B cell (primary cell): ENCODE measurements at regions not wholly inside any gene's neighbourhood (a gene's known extent, or its start where the extent isn't known, plus 50 kb on each side); places are given as distances from the start of the nearest gene placed in this dataset.

Experiments
- ATAC-seq: fragments of 200-7000 bp; cut with Tn5 transposase; one replicate; pipeline ENCODE4 v1.10.0; 2021; ENCODE audit warnings: low read depth, mild to moderate bottlenecking, moderate number of reproducible peaks, moderate library complexity
- CTCF ChIA-PET: fragments of 350-600 bp; sonication (Branson Sonifier 250); formaldehyde crosslinking; loops from one replicate; lab custom pipeline; 2021; ENCODE audit warnings: antibody characterized with exemption, inconsistent platforms; lab: Charles Lee
- POLR2A ChIA-PET: fragments of 350-600 bp; sonication (Branson Sonifier 250); formaldehyde crosslinking; loops from one replicate; lab custom pipeline; 2021; ENCODE audit warnings: antibody characterized with exemption; lab: Charles Lee
- DNase-seq: peaks from one replicate; pipeline ENCODE4 v3.0.0; 2013
- H2AFZ ChIP-seq: 2 replicates; pipeline ENCODE4 v1.6.1; 2012; ENCODE audit warnings: mild to moderate bottlenecking, low read depth, low read length; ENCODE audit not compliant: insufficient read depth, poor library complexity, severe bottlenecking
- H3K27ac ChIP-seq, 2 donors: 1 replicate in 1 of 2; 2 replicates in 1 of 2; pipeline ENCODE4 v1.5.1; 2012 to 2013; ENCODE audit warnings: low read length in 2 of 2, mild to moderate bottlenecking in 2 of 2, moderate library complexity in 1 of 2
- H3K27me3 ChIP-seq, 4 experiments: fragments of 200-600 bp in 1 of 4; sonication (generic) in 1 of 4; replicated peaks in 1 of 4; 1 replicate in 2 of 4; 2 replicates in 2 of 4; pipeline versions ENCODE4 v1.6.1 to v1.7.0; 2013 to 2016; ENCODE audit warnings: low read length in 3 of 4, mild to moderate bottlenecking in 2 of 4, mixed read lengths in 1 of 4, moderate library complexity in 1 of 4; ENCODE audit not compliant: insufficient read depth in 4 of 4, control insufficient read depth in 3 of 4; ENCODE audit errors: control extremely low read depth in 1 of 4
- H3K36me3 ChIP-seq, 2 experiments: replicated peaks in 1 of 2; 1 replicate in 1 of 2; 2 replicates in 1 of 2; pipeline versions ENCODE4 v1.6.1 to v1.7.1; 2013; ENCODE audit warnings: low read length in 1 of 2; ENCODE audit not compliant: insufficient read depth in 2 of 2, control insufficient read depth in 1 of 2; ENCODE audit errors: control extremely low read depth in 1 of 2, extremely low read depth in 1 of 2
- H3K4me1 ChIP-seq, 2 donors: fragments of 200-600 bp in 1 of 2; sonication (generic) in 1 of 2; 1 replicate in 1 of 2; 2 replicates in 1 of 2; pipeline versions ENCODE4 v1.5.1 to v1.6.1; 2013 to 2017; ENCODE audit warnings: low read length in 2 of 2; ENCODE audit not compliant: control insufficient read depth in 2 of 2, insufficient read depth in 2 of 2
- H3K4me2 ChIP-seq: replicated peaks from 2 replicates; pipeline ENCODE3; 2012; ENCODE audit warnings: mild to moderate bottlenecking, low read depth, low read length; ENCODE audit not compliant: poor library complexity, severe bottlenecking
- H3K4me3 ChIP-seq, 5 experiments: fragments of 200-600 bp in 1 of 5; sonication (generic) in 1 of 5; 1 replicate in 3 of 5; 2 replicates in 2 of 5; pipeline versions ENCODE4 v1.5.1 to v1.7.0; 2011 to 2016; ENCODE audit warnings: low read length in 4 of 5, mild to moderate bottlenecking in 4 of 5, low read depth in 2 of 5, control low read depth in 1 of 5, moderate library complexity in 1 of 5; ENCODE audit not compliant: insufficient read depth in 1 of 5; ENCODE audit errors: control extremely low read depth in 1 of 5, extremely low read depth in 1 of 5
- H3K79me2 ChIP-seq: fragments of 200-600 bp; sonication (generic); one replicate; pipeline ENCODE4 v1.6.0; 2016; ENCODE audit warnings: low read length; ENCODE audit not compliant: control insufficient read depth, insufficient read depth
- H3K9ac ChIP-seq: fragments of 200-600 bp; sonication (generic); 2 replicates; pipeline ENCODE4 v1.6.1; 2017; ENCODE audit warnings: mild to moderate bottlenecking, low read length, moderate library complexity
- H3K9me3 ChIP-seq, 3 donors: one replicate each; pipeline versions ENCODE4 v1.6.1 to v1.7.1; 2013; ENCODE audit warnings: low read length in 2 of 3; ENCODE audit not compliant: control insufficient read depth in 2 of 3, insufficient read depth in 1 of 3; ENCODE audit errors: control extremely low read depth in 1 of 3
- H4K20me1 ChIP-seq: 2 replicates; pipeline ENCODE4 v1.6.0; 2012; ENCODE audit warnings: mild to moderate bottlenecking, low read length; ENCODE audit not compliant: insufficient read depth, control insufficient read depth, poor library complexity, severe bottlenecking
- H3K27ac Mint-ChIP-seq: one replicate; pipeline ENCODE4 v1.8.0; 2021; ENCODE audit warnings: mixed read lengths
- H3K27me3 Mint-ChIP-seq: one replicate; pipeline ENCODE4 v1.8.0; 2021; ENCODE audit warnings: mixed read lengths
- H3K4me1 Mint-ChIP-seq: one replicate; pipeline ENCODE4 v1.8.0; 2021; ENCODE audit warnings: mixed read lengths
- H3K4me3 Mint-ChIP-seq: one replicate; pipeline ENCODE4 v1.8.0; 2021; ENCODE audit warnings: mixed read lengths
- H3K9me3 Mint-ChIP-seq: one replicate; pipeline ENCODE4 v1.8.0; 2022; ENCODE audit warnings: mixed read lengths; ENCODE audit not compliant: insufficient read depth
- EZH2 ChIP-seq: IDR thresholded peaks from 2 replicates; pipeline ENCODE4 v1.6.1; 2012; ENCODE audit warnings: borderline replicate concordance, low read depth, mild to moderate bottlenecking, moderate library complexity, low read length; ENCODE audit not compliant: insufficient read depth, poor library complexity, severe bottlenecking
- WGBS: methylation state at CpG from one replicate; pipeline ENCODE4 v1.1.5; 2013; ENCODE audit warnings: missing lambda C conversion rate; ENCODE audit not compliant: insufficient coverage; 5-methylcytosine and 5-hydroxymethylcytosine counted together
- intact Hi-C: fragments of 100-400 bp; cut with micrococcal nuclease; formaldehyde crosslinking; loops from one replicate; pipeline ENCODE4 v1.10.0; 2022
- TF ChIP-seq, protein P1 (sequence below): fragments of 200-600 bp; IDR thresholded peaks from one replicate; pipeline ENCODE4 v1.8.0; 2022; ENCODE audit warnings: antibody characterized with exemption, mild to moderate bottlenecking

DNA sequence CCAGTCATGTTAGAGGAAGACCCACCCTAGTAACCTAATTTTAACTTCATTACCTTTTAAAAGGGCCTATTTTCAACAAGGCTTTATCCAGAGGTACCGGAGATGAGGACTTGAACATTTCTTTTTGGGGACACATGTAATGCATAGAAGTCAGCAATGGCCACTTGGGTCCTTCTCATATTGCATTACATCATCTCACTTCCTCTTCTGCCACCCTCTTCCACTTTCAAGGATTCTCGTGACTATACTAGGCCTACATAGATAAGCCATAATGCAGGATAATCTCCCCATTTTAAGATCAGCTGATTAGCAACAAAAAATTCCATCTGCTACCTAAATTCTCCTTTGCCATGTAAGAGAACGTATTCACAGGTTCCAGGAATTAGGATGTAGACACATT, 557.2 kb downstream of the KCTD12 start:
- H3K36me3 ChIP-seq, result no peaks in the 10 kb centered on the region
- Mint-ChIP-seq H3K27ac (no peak overlapping the region), H3K4me1 (no peaks in the 10 kb centered on the region), H3K9me3 (no peaks in the 10 kb centered on the region), H3K27me3 (peaks cover 3% of the 10 kb centered on the region), H3K4me3 (no peak overlapping the region)
- 58% methylated on average over 2 of the region's 3 CpGs for WGBS
- H3K4me3 ChIP-seq, result no peak overlapping the region
- no peaks in the 10 kb centered on the region for H3K79me2 ChIP-seq
- no peak for DNase-seq
- H3K9me3 ChIP-seq, result no peaks in the 10 kb centered on the region
- TF ChIP-seq, protein P1, sequence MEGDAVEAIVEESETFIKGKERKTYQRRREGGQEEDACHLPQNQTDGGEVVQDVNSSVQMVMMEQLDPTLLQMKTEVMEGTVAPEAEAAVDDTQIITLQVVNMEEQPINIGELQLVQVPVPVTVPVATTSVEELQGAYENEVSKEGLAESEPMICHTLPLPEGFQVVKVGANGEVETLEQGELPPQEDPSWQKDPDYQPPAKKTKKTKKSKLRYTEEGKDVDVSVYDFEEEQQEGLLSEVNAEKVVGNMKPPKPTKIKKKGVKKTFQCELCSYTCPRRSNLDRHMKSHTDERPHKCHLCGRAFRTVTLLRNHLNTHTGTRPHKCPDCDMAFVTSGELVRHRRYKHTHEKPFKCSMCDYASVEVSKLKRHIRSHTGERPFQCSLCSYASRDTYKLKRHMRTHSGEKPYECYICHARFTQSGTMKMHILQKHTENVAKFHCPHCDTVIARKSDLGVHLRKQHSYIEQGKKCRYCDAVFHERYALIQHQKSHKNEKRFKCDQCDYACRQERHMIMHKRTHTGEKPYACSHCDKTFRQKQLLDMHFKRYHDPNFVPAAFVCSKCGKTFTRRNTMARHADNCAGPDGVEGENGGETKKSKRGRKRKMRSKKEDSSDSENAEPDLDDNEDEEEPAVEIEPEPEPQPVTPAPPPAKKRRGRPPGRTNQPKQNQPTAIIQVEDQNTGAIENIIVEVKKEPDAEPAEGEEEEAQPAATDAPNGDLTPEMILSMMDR, result no peak
- no peak for TF ChIP-seq EZH2
- ChIA-PET POLR2A (no interaction called here), CTCF (no interaction called here)
- H3K4me1 ChIP-seq, result no peaks in the 10 kb centered on the region
- no peak overlapping the region for H3K27ac ChIP-seq
- H2AFZ ChIP-seq, result no peak overlapping the region
- no peaks in the 10 kb centered on the region for H4K20me1 ChIP-seq
- H3K27me3 ChIP-seq, result no peaks in the 10 kb centered on the region
- intact Hi-C loops, result no loop called here
- no peak overlapping the region for H3K9ac ChIP-seq
- H3K4me2 ChIP-seq, result no peak overlapping the region
- ATAC-seq, result no peak

DNA sequence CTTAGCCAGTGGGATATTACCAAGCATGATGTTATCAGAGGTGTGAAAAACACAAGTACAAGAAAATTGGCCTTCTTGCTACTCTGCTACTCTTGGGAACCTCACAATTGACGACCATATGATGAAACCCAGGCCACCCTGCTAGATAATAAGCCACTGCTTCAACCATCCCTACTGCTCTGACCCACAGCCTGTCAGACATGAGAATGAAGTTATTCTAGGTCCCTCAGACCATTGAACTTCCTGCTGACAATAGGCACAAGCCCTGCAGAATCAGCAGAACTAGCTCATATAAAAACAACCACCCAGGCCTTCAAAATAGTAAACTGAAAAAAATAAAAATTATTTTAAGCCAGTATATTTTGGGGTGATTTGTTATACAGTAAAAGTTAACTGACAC, 559.9 kb downstream of the KCTD12 start:
- POLR2A ChIA-PET, result no interaction called here

More for the DNA sequence above, 559.9 kb downstream of the KCTD12 start:
- no peaks in the 10 kb centered on the region for H3K36me3 ChIP-seq
- H3K9ac ChIP-seq, result no peak overlapping the region
- TF ChIP-seq, protein P1, result no peak
- no peak for TF ChIP-seq EZH2
- no peak overlapping the region for H2AFZ ChIP-seq
- H3K27me3 Mint-ChIP-seq, result peaks cover 3% of the 10 kb centered on the region
- H3K27me3 ChIP-seq, result no peaks in the 10 kb centered on the region
- no peak overlapping the region for H3K4me3 Mint-ChIP-seq
- H3K9me3 ChIP-seq, result no peaks in the 10 kb centered on the region
- no peaks in the 10 kb centered on the region for H3K79me2 ChIP-seq
- ATAC-seq (no peak), DNase-seq (no peak)
- H3K27ac Mint-ChIP-seq, result no peak overlapping the region
- H3K4me3 ChIP-seq, result no peak overlapping the region
- no peak overlapping the region for H3K4me2 ChIP-seq
- no peaks in the 10 kb centered on the region for H3K4me1 Mint-ChIP-seq
- no peaks in the 10 kb centered on the region for H4K20me1 ChIP-seq
- CTCF ChIA-PET, result no interaction called here
- H3K27ac ChIP-seq, result no peak overlapping the region
- H3K9me3 Mint-ChIP-seq, result no peaks in the 10 kb centered on the region
- no peaks in the 10 kb centered on the region for H3K4me1 ChIP-seq
- WGBS, result 67% methylated on average over 1 of the region's 1 CpG
- intact Hi-C loops, result no loop called here
